Subcutaneous abdominal adipose tissue (tissue), 5 donors: ENCODE measurements at regions not wholly inside any gene's neighbourhood (a gene's known extent, or its start where the extent isn't known, plus 50 kb on each side); places are given as distances from the start of the nearest gene placed in this dataset.

Experiments
- H3K27ac ChIP-seq: one replicate; pipeline ENCODE4 v1.7.0; 2013; ENCODE audit warnings: low read depth, mild to moderate bottlenecking, inconsistent platforms, low read length, moderate library complexity
- H3K27me3 ChIP-seq, 5 donors: one replicate each; pipeline ENCODE4 v1.7.0; 2013; ENCODE audit warnings: low read length in 5 of 5, inconsistent platforms in 1 of 5; ENCODE audit not compliant: control insufficient read depth in 5 of 5, insufficient read depth in 4 of 5
- H3K36me3 ChIP-seq, 5 donors: one replicate each; pipeline ENCODE4 v1.7.0; 2013; ENCODE audit warnings: low read length in 5 of 5; ENCODE audit not compliant: control insufficient read depth in 5 of 5, insufficient read depth in 5 of 5
- H3K4me1 ChIP-seq, 5 donors: one replicate each; pipeline ENCODE4 v1.7.0; 2013; ENCODE audit warnings: low read length in 5 of 5, mild to moderate bottlenecking in 3 of 5, moderate library complexity in 1 of 5; ENCODE audit not compliant: control insufficient read depth in 5 of 5, insufficient read depth in 5 of 5
- H3K4me3 ChIP-seq, 5 donors: one replicate each; pipeline ENCODE4 v1.7.0; 2013; ENCODE audit warnings: low read length in 5 of 5, low read depth in 1 of 5
- H3K9ac ChIP-seq, 5 donors: one replicate each; pipeline ENCODE4 v1.7.0; 2013; ENCODE audit warnings: low read length in 5 of 5, mild to moderate bottlenecking in 4 of 5, moderate library complexity in 3 of 5
- H3K9me3 ChIP-seq, 5 donors: one replicate each; pipeline ENCODE4 v1.7.0; 2013; ENCODE audit warnings: low read length in 5 of 5; ENCODE audit not compliant: control insufficient read depth in 5 of 5
- donor health status: healthy.
- donor health status: healthy.
- donor health status: healthy.
- donor health status: healthy.
- donor health status: healthy.

GRCh38 chr3:76026379-76026778, 241.0 kb upstream of the ZNF717 start:
- Histone ChIP-seq H3K27ac (no peak overlapping the region), H3K36me3 (no peaks in the 10 kb centered on the region), H3K27me3 (no peaks in the 10 kb centered on the region), H3K9ac (no peak overlapping the region), H3K4me1 (no peaks in the 10 kb centered on the region), H3K9me3 (no peaks in the 10 kb centered on the region), H3K4me3 (no peak overlapping the region)

- Histone ChIP-seq H3K36me3 (no peaks in the 10 kb centered on the region), H3K9me3 (no peaks in the 10 kb centered on the region), H3K9ac (no peak overlapping the region), H3K27me3 (no peaks in the 10 kb centered on the region), H3K4me1 (no peaks in the 10 kb centered on the region), H3K27ac (no peak overlapping the region), H3K4me3 (no peak overlapping the region)
Observed at GRCh38 chr3:76028774-76029173, 243.4 kb upstream of the ZNF717 start.

- no peak overlapping the region for H3K9ac ChIP-seq
- H3K27me3 ChIP-seq = no peaks in the 10 kb centered on the region
- H3K4me3 ChIP-seq = no peak overlapping the region
- H3K27ac ChIP-seq = no peak overlapping the region
- no peaks in the 10 kb centered on the region for H3K9me3 ChIP-seq
- H3K36me3 ChIP-seq = no peaks in the 10 kb centered on the region
- H3K4me1 ChIP-seq = no peaks in the 10 kb centered on the region
Observed at GRCh38 chr3:76034649-76035048, 249.3 kb upstream of the ZNF717 start.

- no peaks in the 10 kb centered on the region for H3K4me1 ChIP-seq
- H3K9me3 ChIP-seq = no peaks in the 10 kb centered on the region
- H3K27ac ChIP-seq = no peak overlapping the region
- H3K4me3 ChIP-seq = no peak overlapping the region
- H3K36me3 ChIP-seq = no peaks in the 10 kb centered on the region
- H3K27me3 ChIP-seq = no peaks in the 10 kb centered on the region
- H3K9ac ChIP-seq = no peak overlapping the region
Observed at GRCh38 chr3:76035117-76035516, 249.8 kb upstream of the ZNF717 start.

- no peaks in the 10 kb centered on the region for H3K36me3 ChIP-seq
- no peak overlapping the region for H3K4me3 ChIP-seq
- H3K27me3 ChIP-seq = no peaks in the 10 kb centered on the region
- no peak overlapping the region for H3K27ac ChIP-seq
- no peaks in the 10 kb centered on the region for H3K4me1 ChIP-seq
- H3K9me3 ChIP-seq = no peaks in the 10 kb centered on the region
- H3K9ac ChIP-seq = no peak overlapping the region
Observed at GRCh38 chr3:76038949-76039348, 253.6 kb upstream of the ZNF717 start.

- H3K27me3 ChIP-seq = no peaks in the 10 kb centered on the region
- no peak overlapping the region for H3K9ac ChIP-seq
- H3K4me3 ChIP-seq = no peak overlapping the region
- H3K27ac ChIP-seq = no peak overlapping the region
- no peaks in the 10 kb centered on the region for H3K9me3 ChIP-seq
- H3K36me3 ChIP-seq = no peaks in the 10 kb centered on the region
- H3K4me1 ChIP-seq = no peaks in the 10 kb centered on the region
Observed at GRCh38 chr3:76039431-76039830, 254.1 kb upstream of the ZNF717 start.

- H3K9me3 ChIP-seq = no peaks in the 10 kb centered on the region
Observed at GRCh38 chr3:76040946-76041345, 255.6 kb upstream of the ZNF717 start.

GRCh38 chr3:76043746-76044145, 258.4 kb upstream of the ZNF717 start:
- Histone ChIP-seq H3K4me1 (no peaks in the 10 kb centered on the region), H3K4me3 (no peak overlapping the region), H3K27me3 (no peaks in the 10 kb centered on the region), H3K9me3 (no peaks in the 10 kb centered on the region), H3K9ac (no peak overlapping the region), H3K36me3 (no peaks in the 10 kb centered on the region), H3K27ac (no peak overlapping the region)

More at GRCh38 chr3:76040946-76041345, 255.6 kb upstream of the ZNF717 start:
- Histone ChIP-seq H3K36me3 (no peaks in the 10 kb centered on the region), H3K4me1 (no peaks in the 10 kb centered on the region), H3K9ac (no peak overlapping the region), H3K27ac (no peak overlapping the region), H3K4me3 (no peak overlapping the region), H3K27me3 (no peaks in the 10 kb centered on the region)

GRCh38 chr3:76044601-76045600, 259.6 kb upstream of the ZNF717 start:
- Histone ChIP-seq H3K9ac (no peak overlapping the region), H3K27ac (no peak overlapping the region), H3K27me3 (no peaks in the 10 kb centered on the region), H3K4me1 (no peaks in the 10 kb centered on the region), H3K9me3 (no peaks in the 10 kb centered on the region), H3K36me3 (no peaks in the 10 kb centered on the region), H3K4me3 (no peak overlapping the region)

- H3K4me1 ChIP-seq = no peaks in the 10 kb centered on the region
- H3K4me3 ChIP-seq = no peak overlapping the region
- H3K9me3 ChIP-seq = no peaks in the 10 kb centered on the region
- no peak overlapping the region for H3K9ac ChIP-seq
- no peaks in the 10 kb centered on the region for H3K27me3 ChIP-seq
- no peak overlapping the region for H3K27ac ChIP-seq
- H3K36me3 ChIP-seq = no peaks in the 10 kb centered on the region
Observed at GRCh38 chr3:76047368-76047767, 262.0 kb upstream of the ZNF717 start.
